GM18511 (cell line): ENCODE measurements at regions not wholly inside any gene's neighbourhood (a gene's known extent, or its start where the extent isn't known, plus 50 kb on each side); places are given as distances from the start of the nearest gene placed in this dataset.

Experiments
- ATAC-seq: cut with Tn5 transposase; IDR thresholded peaks from one replicate; pipeline ENCODE4 v1.9.1; 2021; ENCODE audit warnings: mild to moderate bottlenecking, moderate library complexity; ENCODE audit not compliant: unreplicated experiment

GRCh38 chr7:10919923-10920322 lies 53.7 kb upstream of the PHF14 start:
- no peak for ATAC-seq
